ENCODE measurements at regions not wholly inside any gene's neighbourhood (a gene's known extent, or its start where the extent isn't known, plus 50 kb on each side); places are given as distances from the start of the nearest gene placed in this dataset.

DNA sequence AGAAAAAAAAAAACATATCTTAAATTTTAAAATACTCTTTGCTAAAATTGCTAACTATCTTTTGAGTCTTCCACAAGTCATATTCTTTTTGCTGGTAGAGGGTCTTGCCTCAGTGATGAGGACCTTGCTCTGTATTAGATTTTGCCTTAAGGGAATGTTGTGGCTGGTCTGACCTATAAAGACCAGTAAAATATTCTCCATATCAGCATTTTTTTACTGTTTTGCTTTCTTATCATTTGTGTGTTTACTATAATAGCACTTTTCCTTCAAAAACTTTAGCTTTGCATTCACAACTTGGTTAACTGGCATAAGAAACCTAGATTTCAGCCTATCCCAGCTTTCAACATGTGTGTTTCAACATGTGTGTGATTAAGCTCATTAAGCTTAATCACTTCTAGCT is 224.7 kb upstream of the CDH18 start:
- TF ChIP-seq, protein P1, sequence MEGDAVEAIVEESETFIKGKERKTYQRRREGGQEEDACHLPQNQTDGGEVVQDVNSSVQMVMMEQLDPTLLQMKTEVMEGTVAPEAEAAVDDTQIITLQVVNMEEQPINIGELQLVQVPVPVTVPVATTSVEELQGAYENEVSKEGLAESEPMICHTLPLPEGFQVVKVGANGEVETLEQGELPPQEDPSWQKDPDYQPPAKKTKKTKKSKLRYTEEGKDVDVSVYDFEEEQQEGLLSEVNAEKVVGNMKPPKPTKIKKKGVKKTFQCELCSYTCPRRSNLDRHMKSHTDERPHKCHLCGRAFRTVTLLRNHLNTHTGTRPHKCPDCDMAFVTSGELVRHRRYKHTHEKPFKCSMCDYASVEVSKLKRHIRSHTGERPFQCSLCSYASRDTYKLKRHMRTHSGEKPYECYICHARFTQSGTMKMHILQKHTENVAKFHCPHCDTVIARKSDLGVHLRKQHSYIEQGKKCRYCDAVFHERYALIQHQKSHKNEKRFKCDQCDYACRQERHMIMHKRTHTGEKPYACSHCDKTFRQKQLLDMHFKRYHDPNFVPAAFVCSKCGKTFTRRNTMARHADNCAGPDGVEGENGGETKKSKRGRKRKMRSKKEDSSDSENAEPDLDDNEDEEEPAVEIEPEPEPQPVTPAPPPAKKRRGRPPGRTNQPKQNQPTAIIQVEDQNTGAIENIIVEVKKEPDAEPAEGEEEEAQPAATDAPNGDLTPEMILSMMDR (optimal IDR thresholded peaks at IDR 0.05 in 1 of 3, IDR thresholded peaks at IDR 0.05 in 1 of 3, conservative IDR thresholded peaks at IDR 0.05 in 1 of 3; ENCODE audit: extremely low read depth in 1 of 3, insufficient read depth in 2 of 3, low read length in 3 of 3), result no peak
- no peak for TF ChIP-seq EZH2 (IDR thresholded peaks at IDR 0.05; ENCODE audit: low read length)
